HepG2 (cell line): ENCODE measurements at regions not wholly inside any gene's neighbourhood (a gene's known extent, or its start where the extent isn't known, plus 50 kb on each side); places are given as distances from the start of the nearest gene placed in this dataset.

Experiments
- ARNT ChIP-seq: fragments of 450-650 bp; IDR thresholded peaks from 2 replicates; pipeline ENCODE4 v1.6.1; 2017
- FOXK2 ChIP-seq: fragments of 450-650 bp; IDR thresholded peaks from 2 replicates; pipeline ENCODE4 v1.6.1; 2016
- HOXA7 ChIP-seq: sonication (generic); formaldehyde crosslinking; IDR thresholded peaks from 2 replicates; pipeline ENCODE4 v1.8.1; 2022; ENCODE audit warnings: mild to moderate bottlenecking, missing genetic modification reagents, moderate library complexity
- NR2C2 ChIP-seq: sonication (generic); formaldehyde crosslinking; IDR thresholded peaks from 2 replicates; pipeline ENCODE4 v1.4.0; 2020; ENCODE audit warnings: missing genetic modification reagents, mild to moderate bottlenecking, moderate library complexity, borderline replicate concordance
- PHF21A ChIP-seq: sonication (generic); formaldehyde crosslinking; IDR thresholded peaks from 2 replicates; pipeline ENCODE4 v1.5.0; 2020; ENCODE audit warnings: mild to moderate bottlenecking, missing genetic modification reagents
- RAD21 ChIP-seq: fragments of 450-650 bp; formaldehyde crosslinking; IDR thresholded peaks from 2 replicates; pipeline ENCODE4 v1.5.0; 2020; ENCODE audit warnings: mild to moderate bottlenecking
- TAF1 ChIP-seq: sonication (generic); formaldehyde crosslinking; IDR thresholded peaks from 2 replicates; pipeline ENCODE4 v1.4.0; 2020; ENCODE audit warnings: missing genetic modification reagents
- ZNF274 ChIP-seq: sonication (generic); formaldehyde crosslinking; IDR thresholded peaks from 2 replicates; pipeline ENCODE4 v1.5.1; 2020; ENCODE audit warnings: mild to moderate bottlenecking, missing genetic modification reagents
- TF ChIP-seq, protein P1 (sequence below): sonication (generic); formaldehyde crosslinking; IDR thresholded peaks from 2 replicates; pipeline ENCODE4 v1.4.0; 2020; ENCODE audit warnings: missing genetic modification reagents, mild to moderate bottlenecking, borderline replicate concordance
- TF ChIP-seq, protein P2 (sequence below): sonication (generic); formaldehyde crosslinking; IDR thresholded peaks from 2 replicates; pipeline ENCODE4 v1.5.0; 2020; ENCODE audit warnings: mild to moderate bottlenecking, missing genetic modification reagents, moderate library complexity

DNA sequence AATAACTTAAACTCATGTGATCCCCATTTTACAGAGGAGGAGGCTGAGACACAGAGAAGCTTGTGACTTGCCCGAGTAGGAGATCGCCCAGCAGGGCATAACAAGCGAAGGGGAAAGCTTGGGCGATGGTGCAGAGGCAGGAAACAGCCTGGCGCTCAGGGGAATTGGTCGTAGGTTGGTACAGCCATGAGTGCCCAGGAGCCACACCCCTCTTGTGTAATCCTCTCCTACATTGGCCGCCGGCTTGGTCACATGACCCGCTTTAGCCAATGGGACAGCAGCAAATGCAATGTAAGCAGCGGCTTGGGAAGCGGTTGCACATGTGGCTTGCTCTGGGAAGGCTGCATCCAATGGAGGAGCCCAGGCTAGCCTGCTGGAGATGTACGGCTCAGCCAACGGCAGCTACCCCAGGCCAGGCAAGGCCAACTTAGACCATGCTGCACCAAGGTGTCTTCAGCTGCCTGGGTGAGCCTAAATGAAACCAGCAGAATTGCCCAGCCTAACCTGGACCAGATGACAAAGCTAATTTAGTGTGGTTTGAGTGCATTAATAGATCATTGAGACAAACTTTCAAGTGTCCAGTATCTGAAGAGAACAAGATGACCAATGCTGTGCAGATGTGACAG lies 50.3 kb upstream of the SLC6A6 start:
- TF ChIP-seq, protein P1, sequence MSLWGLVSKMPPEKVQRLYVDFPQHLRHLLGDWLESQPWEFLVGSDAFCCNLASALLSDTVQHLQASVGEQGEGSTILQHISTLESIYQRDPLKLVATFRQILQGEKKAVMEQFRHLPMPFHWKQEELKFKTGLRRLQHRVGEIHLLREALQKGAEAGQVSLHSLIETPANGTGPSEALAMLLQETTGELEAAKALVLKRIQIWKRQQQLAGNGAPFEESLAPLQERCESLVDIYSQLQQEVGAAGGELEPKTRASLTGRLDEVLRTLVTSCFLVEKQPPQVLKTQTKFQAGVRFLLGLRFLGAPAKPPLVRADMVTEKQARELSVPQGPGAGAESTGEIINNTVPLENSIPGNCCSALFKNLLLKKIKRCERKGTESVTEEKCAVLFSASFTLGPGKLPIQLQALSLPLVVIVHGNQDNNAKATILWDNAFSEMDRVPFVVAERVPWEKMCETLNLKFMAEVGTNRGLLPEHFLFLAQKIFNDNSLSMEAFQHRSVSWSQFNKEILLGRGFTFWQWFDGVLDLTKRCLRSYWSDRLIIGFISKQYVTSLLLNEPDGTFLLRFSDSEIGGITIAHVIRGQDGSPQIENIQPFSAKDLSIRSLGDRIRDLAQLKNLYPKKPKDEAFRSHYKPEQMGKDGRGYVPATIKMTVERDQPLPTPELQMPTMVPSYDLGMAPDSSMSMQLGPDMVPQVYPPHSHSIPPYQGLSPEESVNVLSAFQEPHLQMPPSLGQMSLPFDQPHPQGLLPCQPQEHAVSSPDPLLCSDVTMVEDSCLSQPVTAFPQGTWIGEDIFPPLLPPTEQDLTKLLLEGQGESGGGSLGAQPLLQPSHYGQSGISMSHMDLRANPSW (CRISPR knock-in tag): no peak
- TF ChIP-seq, protein P2, sequence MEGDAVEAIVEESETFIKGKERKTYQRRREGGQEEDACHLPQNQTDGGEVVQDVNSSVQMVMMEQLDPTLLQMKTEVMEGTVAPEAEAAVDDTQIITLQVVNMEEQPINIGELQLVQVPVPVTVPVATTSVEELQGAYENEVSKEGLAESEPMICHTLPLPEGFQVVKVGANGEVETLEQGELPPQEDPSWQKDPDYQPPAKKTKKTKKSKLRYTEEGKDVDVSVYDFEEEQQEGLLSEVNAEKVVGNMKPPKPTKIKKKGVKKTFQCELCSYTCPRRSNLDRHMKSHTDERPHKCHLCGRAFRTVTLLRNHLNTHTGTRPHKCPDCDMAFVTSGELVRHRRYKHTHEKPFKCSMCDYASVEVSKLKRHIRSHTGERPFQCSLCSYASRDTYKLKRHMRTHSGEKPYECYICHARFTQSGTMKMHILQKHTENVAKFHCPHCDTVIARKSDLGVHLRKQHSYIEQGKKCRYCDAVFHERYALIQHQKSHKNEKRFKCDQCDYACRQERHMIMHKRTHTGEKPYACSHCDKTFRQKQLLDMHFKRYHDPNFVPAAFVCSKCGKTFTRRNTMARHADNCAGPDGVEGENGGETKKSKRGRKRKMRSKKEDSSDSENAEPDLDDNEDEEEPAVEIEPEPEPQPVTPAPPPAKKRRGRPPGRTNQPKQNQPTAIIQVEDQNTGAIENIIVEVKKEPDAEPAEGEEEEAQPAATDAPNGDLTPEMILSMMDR (CRISPR knock-in tag): no peak
- TF ChIP-seq TAF1 (CRISPR knock-in tag) (no peak), HOXA7 (CRISPR knock-in tag) (no peak), ARNT (no peak), PHF21A (CRISPR knock-in tag) (no peak), RAD21 (no peak), FOXK2 (no peak), ZNF274 (CRISPR knock-in tag) (no peak), NR2C2 (CRISPR knock-in tag) (no peak)
